ENCODE measurements at regions not wholly inside any gene's neighbourhood (a gene's known extent, or its start where the extent isn't known, plus 50 kb on each side); places are given as distances from the start of the nearest gene placed in this dataset.

DNA sequence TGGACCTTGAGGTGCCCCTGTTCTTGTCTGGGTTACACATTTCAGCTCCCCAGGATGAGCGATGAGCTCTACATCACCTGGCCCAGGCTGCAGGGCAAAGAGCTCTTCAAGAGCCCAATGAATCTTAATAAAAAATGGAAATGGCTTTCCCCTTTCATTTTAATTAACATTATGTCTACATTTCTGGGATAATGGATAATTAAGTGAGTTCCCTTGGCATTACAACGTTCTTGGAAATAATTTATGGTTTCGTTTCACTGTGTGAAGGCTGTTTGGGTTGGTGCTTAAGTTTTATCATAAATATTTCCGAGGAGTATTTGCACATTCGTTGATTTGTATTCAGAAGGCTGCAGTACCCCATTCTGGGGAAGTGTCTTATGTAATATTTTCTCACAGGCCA lies 678.3 kb upstream of the EEF2KMT start:
- WGBS, 2 experiments (ENCODE audit: low coverage in 1 of 2, low lambda C conversion rate in 2 of 2, missing lambda C conversion rate in 2 of 2), result 6 to 10% methylated on average over 5 of the region's 5 CpGs
- Histone ChIP-seq H3K4me2 (ENCODE audit: unreplicated experiment) (no peak overlapping the region), H2AFZ (no peak overlapping the region), H3K79me2 (ENCODE audit: insufficient read depth) (no peaks in the 10 kb centered on the region), H3K9me2 (ENCODE audit: insufficient read depth) (no peaks in the 10 kb centered on the region), H3F3A (ENCODE audit: insufficient read depth) (no peaks in the 10 kb centered on the region), H3K9ac (no peak overlapping the region), H3K27ac (no peak overlapping the region), H3K4me1 (ENCODE audit: insufficient read depth) (no peaks in the 10 kb centered on the region), H3K36me3 (ENCODE audit: low read depth) (no peaks in the 10 kb centered on the region), H3K4me3 (no peak overlapping the region), H3K27me3 (replicated peaks; ENCODE audit: insufficient read depth) (no peaks in the 10 kb centered on the region), H4K20me1 (ENCODE audit: insufficient read depth) (no peaks in the 10 kb centered on the region), H3K9me3 (ENCODE audit: low read depth) (no peaks in the 10 kb centered on the region)
- TF ChIP-seq EZH2 (IDR thresholded peaks at IDR 0.05; ENCODE audit: insufficient read depth, poor library complexity, severe bottlenecking) (no peak), EZH2phosphoT487 (IDR thresholded peaks at IDR 0.05; ENCODE audit: insufficient read depth, low read depth) (no peak)
- no peak for DNase-seq
- in situ Hi-C loops (cut with MboI), result no loop called here

GRCh38 chr16:5770118-5770517 lies 672.5 kb upstream of the EEF2KMT start:
- Histone ChIP-seq H3K9me3 (ENCODE audit: low read depth) (no peaks in the 10 kb centered on the region), H3K9me2 (ENCODE audit: insufficient read depth) (no peaks in the 10 kb centered on the region), H3K27me3 (replicated peaks; ENCODE audit: insufficient read depth) (no peaks in the 10 kb centered on the region), H2AFZ (no peak overlapping the region), H3K79me2 (ENCODE audit: insufficient read depth) (no peaks in the 10 kb centered on the region), H3K36me3 (ENCODE audit: low read depth) (no peaks in the 10 kb centered on the region), H4K20me1 (ENCODE audit: insufficient read depth) (no peaks in the 10 kb centered on the region), H3F3A (ENCODE audit: insufficient read depth) (no peaks in the 10 kb centered on the region), H3K27ac (no peak overlapping the region), H3K9ac (no peak overlapping the region), H3K4me2 (ENCODE audit: unreplicated experiment) (no peak overlapping the region), H3K4me3 (no peak overlapping the region), H3K4me1 (ENCODE audit: insufficient read depth) (no peaks in the 10 kb centered on the region)
- in situ Hi-C loops (cut with MboI), result no loop called here
- whole genome bisulfite sequencing, 2 experiments (ENCODE audit: low coverage in 1 of 2, low lambda C conversion rate in 2 of 2, missing lambda C conversion rate in 2 of 2), result 7 to 13% methylated on average over 2 of the region's 2 CpGs
- no peak for DNase-seq
- TF ChIP-seq EZH2phosphoT487 (IDR thresholded peaks at IDR 0.05; ENCODE audit: insufficient read depth, low read depth), result no peak
- no peak for TF ChIP-seq EZH2 (IDR thresholded peaks at IDR 0.05; ENCODE audit: insufficient read depth, poor library complexity, severe bottlenecking)

DNA sequence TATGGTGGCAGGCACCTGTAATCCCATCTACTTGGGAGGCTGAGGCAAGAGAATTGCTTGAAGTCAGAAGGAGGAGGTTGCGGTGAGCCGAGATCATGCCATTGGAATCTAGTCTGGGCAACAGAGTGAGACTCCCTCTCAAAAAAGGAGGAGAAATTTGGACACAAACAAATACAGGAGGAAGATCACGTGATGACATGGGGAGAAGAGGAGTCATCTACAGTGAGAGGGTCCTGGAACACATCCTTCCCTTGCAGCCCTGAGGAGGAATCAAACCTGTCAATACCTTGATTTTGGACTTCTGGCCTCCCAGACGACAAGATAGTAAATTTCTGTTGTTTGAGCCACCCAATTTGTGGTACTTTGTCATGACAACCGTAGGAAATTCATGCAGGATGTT lies 671.9 kb upstream of the EEF2KMT start:
- Histone ChIP-seq H3K9ac (no peak overlapping the region), H3K4me1 (ENCODE audit: insufficient read depth) (no peaks in the 10 kb centered on the region), H3K9me2 (ENCODE audit: insufficient read depth) (no peaks in the 10 kb centered on the region), H2AFZ (no peak overlapping the region), H3K27ac (no peak overlapping the region), H3K27me3 (replicated peaks; ENCODE audit: insufficient read depth) (no peaks in the 10 kb centered on the region), H4K20me1 (ENCODE audit: insufficient read depth) (no peaks in the 10 kb centered on the region), H3K4me3 (no peak overlapping the region), H3K36me3 (ENCODE audit: low read depth) (no peaks in the 10 kb centered on the region), H3F3A (ENCODE audit: insufficient read depth) (no peaks in the 10 kb centered on the region), H3K9me3 (ENCODE audit: low read depth) (no peaks in the 10 kb centered on the region), H3K79me2 (ENCODE audit: insufficient read depth) (no peaks in the 10 kb centered on the region), H3K4me2 (ENCODE audit: unreplicated experiment) (no peak overlapping the region)
- TF ChIP-seq EZH2phosphoT487 (IDR thresholded peaks at IDR 0.05; ENCODE audit: insufficient read depth, low read depth) (no peak), EZH2 (IDR thresholded peaks at IDR 0.05; ENCODE audit: insufficient read depth, poor library complexity, severe bottlenecking) (no peak)
- in situ Hi-C loops (cut with MboI), result no loop called here
- WGBS, 2 experiments (ENCODE audit: low coverage in 1 of 2, low lambda C conversion rate in 2 of 2, missing lambda C conversion rate in 2 of 2), result 23 to 31% methylated on average over 5 of the region's 5 CpGs
- DNase-seq, result no peak

DNA sequence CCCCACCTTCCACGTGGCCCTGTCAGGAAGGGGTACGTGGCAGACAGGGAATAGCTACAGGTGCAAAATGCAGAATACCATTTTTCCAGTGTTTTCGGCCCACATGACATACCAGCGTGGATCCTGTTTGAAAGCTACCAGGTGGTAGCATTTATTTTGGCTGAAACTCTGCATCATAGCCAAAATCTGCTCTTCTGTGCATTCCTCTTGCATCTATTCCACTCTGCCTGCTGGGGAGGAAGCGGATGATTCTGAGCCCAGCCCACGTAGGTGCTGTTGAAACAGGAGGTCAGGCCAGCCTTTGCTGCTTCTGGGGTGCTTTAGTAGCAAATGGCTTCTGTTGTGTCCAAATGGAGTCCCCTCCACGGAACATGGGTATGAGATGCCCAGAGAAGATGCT lies 670.9 kb upstream of the EEF2KMT start:
- no peak for DNase-seq
- WGBS, 2 experiments (ENCODE audit: low coverage in 1 of 2, low lambda C conversion rate in 2 of 2, missing lambda C conversion rate in 2 of 2), result 10 to 13% methylated on average over 7 of the region's 7 CpGs

DNA sequence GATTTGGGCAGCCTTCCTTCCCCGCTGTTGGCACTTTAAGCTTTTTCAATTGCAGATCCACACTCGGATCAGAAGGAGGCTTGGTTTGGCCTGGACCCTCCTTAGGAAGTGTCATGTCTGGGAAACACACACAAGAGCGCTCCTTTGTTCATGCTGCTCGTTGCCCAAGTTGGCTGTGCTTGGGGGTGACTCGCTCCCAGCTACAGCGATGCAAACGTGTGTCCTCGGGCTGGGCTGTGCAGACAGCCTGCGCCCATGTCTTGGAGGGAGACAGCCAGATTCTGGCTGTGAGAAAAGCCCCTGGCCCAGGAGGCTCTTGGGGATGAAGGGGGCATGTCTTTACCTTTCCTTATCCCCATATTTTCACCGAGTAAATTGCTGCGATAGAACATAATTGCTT lies 665.6 kb upstream of the EEF2KMT start:
- Histone ChIP-seq H3K4me3 (no peak overlapping the region), H3K27ac (no peak overlapping the region), H2AFZ (no peak overlapping the region), H3F3A (ENCODE audit: insufficient read depth) (no peaks in the 10 kb centered on the region), H3K36me3 (ENCODE audit: low read depth) (no peaks in the 10 kb centered on the region), H3K27me3 (replicated peaks; ENCODE audit: insufficient read depth) (no peaks in the 10 kb centered on the region), H3K9me2 (ENCODE audit: insufficient read depth) (no peaks in the 10 kb centered on the region), H3K4me2 (ENCODE audit: unreplicated experiment) (no peak overlapping the region), H3K4me1 (ENCODE audit: insufficient read depth) (no peaks in the 10 kb centered on the region), H4K20me1 (ENCODE audit: insufficient read depth) (no peaks in the 10 kb centered on the region), H3K9ac (no peak overlapping the region), H3K79me2 (ENCODE audit: insufficient read depth) (no peaks in the 10 kb centered on the region), H3K9me3 (ENCODE audit: low read depth) (no peaks in the 10 kb centered on the region)
- 30 to 38% methylated on average over 11 of the region's 11 CpGs for WGBS, 2 experiments (ENCODE audit: low coverage in 1 of 2, low lambda C conversion rate in 2 of 2, missing lambda C conversion rate in 2 of 2)
- in situ Hi-C loops (cut with MboI), result no loop called here
- no peak for TF ChIP-seq EZH2phosphoT487 (IDR thresholded peaks at IDR 0.05; ENCODE audit: insufficient read depth, low read depth)
- TF ChIP-seq EZH2 (IDR thresholded peaks at IDR 0.05; ENCODE audit: insufficient read depth, poor library complexity, severe bottlenecking), result no peak
- DNase-seq, result no peak

More for the DNA sequence above, 670.9 kb upstream of the EEF2KMT start:
- no peaks in the 10 kb centered on the region for H3K9me2 ChIP-seq (ENCODE audit: insufficient read depth)
- no peaks in the 10 kb centered on the region for H3K27me3 ChIP-seq (replicated peaks; ENCODE audit: insufficient read depth)
- H3K9me3 ChIP-seq (ENCODE audit: low read depth), result no peaks in the 10 kb centered on the region
- no peaks in the 10 kb centered on the region for H4K20me1 ChIP-seq (ENCODE audit: insufficient read depth)
- H3K4me1 ChIP-seq (ENCODE audit: insufficient read depth), result no peaks in the 10 kb centered on the region
- H3K79me2 ChIP-seq (ENCODE audit: insufficient read depth), result no peaks in the 10 kb centered on the region
- H3K27ac ChIP-seq, result no peak overlapping the region
- H3F3A ChIP-seq (ENCODE audit: insufficient read depth), result no peaks in the 10 kb centered on the region
- no peak overlapping the region for H3K4me2 ChIP-seq (ENCODE audit: unreplicated experiment)
- H3K4me3 ChIP-seq, result no peak overlapping the region
- H3K9ac ChIP-seq, result no peak overlapping the region
- in situ Hi-C loops (cut with MboI), result no loop called here
- no peaks in the 10 kb centered on the region for H3K36me3 ChIP-seq (ENCODE audit: low read depth)
- H2AFZ ChIP-seq, result no peak overlapping the region
- no peak for TF ChIP-seq EZH2 (IDR thresholded peaks at IDR 0.05; ENCODE audit: insufficient read depth, poor library complexity, severe bottlenecking)
- TF ChIP-seq EZH2phosphoT487 (IDR thresholded peaks at IDR 0.05; ENCODE audit: insufficient read depth, low read depth), result no peak

Measured in GM23248 (cell line).